CD4-positive, alpha-beta memory T cell (primary cell): ENCODE measurements at regions not wholly inside any gene's neighbourhood (a gene's known extent, or its start where the extent isn't known, plus 50 kb on each side); places are given as distances from the start of the nearest gene placed in this dataset.
A peak's percentile ranks its signal among the peaks of the same experiment; 100 is the strongest.

Source experiments
- CTCF ChIA-PET: fragments of 350-600 bp; sonication (Branson Sonifier 250); formaldehyde crosslinking; loops from one replicate; lab custom pipeline; 2021; ENCODE audit warnings: inconsistent platforms; ENCODE audit not compliant: partially characterized antibody; lab: Charles Lee
- POLR2A ChIA-PET: fragments of 350-600 bp; sonication (Branson Sonifier 250); formaldehyde crosslinking; loops from one replicate; lab custom pipeline; 2021; ENCODE audit not compliant: partially characterized antibody; lab: Charles Lee
- DNase-seq, 5 donors: peaks; one replicate each; pipeline versions ENCODE4 v3.0.0 to v3.0.0-alpha.2; 2020 to 2022; ENCODE audit warnings: mixed read lengths in 1 of 5
- H3K27ac ChIP-seq: one replicate; pipeline ENCODE4 v1.7.0; 2013; ENCODE audit warnings: low read depth, low read length
- H3K27me3 ChIP-seq: 2 replicates; pipeline ENCODE4 v1.7.0; 2013; ENCODE audit warnings: mild to moderate bottlenecking, low read length, moderate library complexity; ENCODE audit not compliant: insufficient read depth
- H3K36me3 ChIP-seq: 2 replicates; pipeline ENCODE4 v1.7.0; 2013; ENCODE audit warnings: mild to moderate bottlenecking, low read length, moderate library complexity; ENCODE audit not compliant: insufficient read depth
- H3K4me1 ChIP-seq: 2 replicates; pipeline ENCODE4 v1.7.0; 2013; ENCODE audit warnings: mild to moderate bottlenecking, low read length, moderate library complexity; ENCODE audit not compliant: insufficient read depth
- H3K4me3 ChIP-seq, 2 donors: one replicate each; pipeline ENCODE4 v1.7.0; 2013; ENCODE audit warnings: low read length in 2 of 2, mild to moderate bottlenecking in 1 of 2
- H3K9me3 ChIP-seq, 2 donors: one replicate each; pipeline ENCODE4 v1.7.0; 2013; ENCODE audit warnings: low read length in 2 of 2, control low read depth in 1 of 2; ENCODE audit not compliant: control insufficient read depth in 1 of 2
- H3K27ac Mint-ChIP-seq, 7 donors: one replicate each; pipeline ENCODE4 v1.8.0; 2020 to 2021; ENCODE audit warnings: mixed read lengths in 7 of 7, mild to moderate bottlenecking in 6 of 7, inconsistent platforms in 3 of 7, moderate library complexity in 3 of 7
- H3K27me3 Mint-ChIP-seq, 2 donors: one replicate each; pipeline ENCODE4 v1.8.0; 2020 to 2021; ENCODE audit warnings: mixed read lengths in 2 of 2
- H3K36me3 Mint-ChIP-seq, 2 donors: one replicate each; pipeline ENCODE4 v1.8.0; 2020 to 2021; ENCODE audit warnings: mixed read lengths in 2 of 2, inconsistent platforms in 1 of 2, mild to moderate bottlenecking in 1 of 2
- H3K4me1 Mint-ChIP-seq, 4 donors: one replicate each; pipeline ENCODE4 v1.8.0; 2020 to 2021; ENCODE audit warnings: mixed read lengths in 4 of 4, mild to moderate bottlenecking in 1 of 4
- H3K4me3 Mint-ChIP-seq, 8 donors: one replicate each; pipeline ENCODE4 v1.8.0; 2020 to 2021; ENCODE audit warnings: mixed read lengths in 8 of 8, mild to moderate bottlenecking in 7 of 8, moderate library complexity in 6 of 8, inconsistent platforms in 3 of 8
- H3K9me3 Mint-ChIP-seq, 8 donors: one replicate each; pipeline ENCODE4 v1.8.0; 2020 to 2021; ENCODE audit warnings: mixed read lengths in 8 of 8, mild to moderate bottlenecking in 5 of 8, inconsistent platforms in 3 of 8, moderate library complexity in 1 of 8
- intact Hi-C: fragments of 100-400 bp; cut with micrococcal nuclease; formaldehyde crosslinking; loops from one replicate; pipeline ENCODE4 v1.15.1; 2023

DNA sequence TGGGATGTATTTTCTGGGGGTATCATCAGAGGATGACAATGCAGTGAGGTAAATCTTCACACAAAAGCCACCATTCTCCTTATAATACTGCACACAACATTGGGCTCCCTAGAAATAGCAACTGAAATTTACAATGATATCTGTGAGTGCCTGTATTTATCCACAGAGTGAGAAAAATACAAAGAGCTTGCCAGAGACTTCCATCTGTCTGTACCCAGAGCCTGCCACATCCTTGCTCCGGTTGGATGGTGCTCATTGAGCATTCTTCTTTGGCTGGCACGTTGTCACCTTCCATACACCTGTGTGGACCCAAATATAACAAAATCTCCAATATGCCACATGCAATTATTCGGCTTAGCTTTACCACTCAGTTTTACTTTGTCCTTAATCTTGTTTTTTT, 189.5 kb upstream of the UFM1 start:
- Mint-ChIP-seq H3K27me3 (no peaks in the 10 kb centered on the region), H3K4me1 (no peaks in the 10 kb centered on the region), H3K27ac (no peak overlapping the region), H3K4me3 (peak overlapping the region in 1 of 8 donors; percentile 13), H3K9me3 (peaks cover 0 to 20% (median 1%) of the 10 kb centered on the region in 8 donors), H3K36me3 (no peaks in the 10 kb centered on the region)
- no peak for DNase-seq
- Histone ChIP-seq H3K27me3 (no peaks in the 10 kb centered on the region), H3K4me1 (no peaks in the 10 kb centered on the region), H3K9me3 (no peaks in the 10 kb centered on the region), H3K4me3 (no peak overlapping the region), H3K36me3 (no peaks in the 10 kb centered on the region), H3K27ac (no peak overlapping the region)
- ChIA-PET POLR2A (no interaction called here), CTCF (no interaction called here)
- intact Hi-C loops: no loop called here

GRCh38 chr13:38159710-38160109, 189.9 kb upstream of the UFM1 start:
- H3K27me3 Mint-ChIP-seq: no peaks in the 10 kb centered on the region
- Histone ChIP-seq H3K9me3 (no peaks in the 10 kb centered on the region), H3K27me3 (no peaks in the 10 kb centered on the region), H3K27ac (no peak overlapping the region), H3K4me1 (no peaks in the 10 kb centered on the region), H3K4me3 (no peak overlapping the region), H3K36me3 (no peaks in the 10 kb centered on the region)
- H3K4me3 Mint-ChIP-seq: peak overlapping the region in 1 of 8 donors; percentile 13
- no peaks in the 10 kb centered on the region for H3K36me3 Mint-ChIP-seq
- CTCF ChIA-PET: no interaction called here
- H3K27ac Mint-ChIP-seq: no peak overlapping the region
- H3K9me3 Mint-ChIP-seq: peaks cover 0 to 20% (median 1%) of the 10 kb centered on the region in 8 donors
- intact Hi-C loops: no loop called here
- H3K4me1 Mint-ChIP-seq: no peaks in the 10 kb centered on the region
- POLR2A ChIA-PET: no interaction called here
- no peak for DNase-seq

GRCh38 chr13:38147050-38147449, 202.6 kb upstream of the UFM1 start:
- H3K9me3 Mint-ChIP-seq: peaks cover 2 to 38% (median 15%) of the 10 kb centered on the region in 8 donors
- POLR2A ChIA-PET: no interaction called here
- H3K4me1 Mint-ChIP-seq: no peaks in the 10 kb centered on the region
- H3K27ac ChIP-seq: no peak overlapping the region
- no peak overlapping the region for H3K27ac Mint-ChIP-seq
- intact Hi-C loops: no loop called here
- no peaks in the 10 kb centered on the region for H3K27me3 ChIP-seq
- H3K9me3 ChIP-seq: no peaks in the 10 kb centered on the region
- no peak overlapping the region for H3K4me3 Mint-ChIP-seq
- no peak for DNase-seq
- no peaks in the 10 kb centered on the region for H3K36me3 Mint-ChIP-seq
- H3K27me3 Mint-ChIP-seq: no peaks in the 10 kb centered on the region
- H3K4me1 ChIP-seq: no peaks in the 10 kb centered on the region
- H3K4me3 ChIP-seq: no peak overlapping the region
- CTCF ChIA-PET: no interaction called here
- no peaks in the 10 kb centered on the region for H3K36me3 ChIP-seq

- H3K27ac Mint-ChIP-seq: no peak overlapping the region
- Histone ChIP-seq H3K27me3 (no peaks in the 10 kb centered on the region), H3K4me3 (no peak overlapping the region), H3K36me3 (no peaks in the 10 kb centered on the region), H3K27ac (no peak overlapping the region), H3K4me1 (no peaks in the 10 kb centered on the region), H3K9me3 (no peaks in the 10 kb centered on the region)
- H3K36me3 Mint-ChIP-seq: no peaks in the 10 kb centered on the region
- DNase-seq: no peak
- peaks cover 1 to 26% (median 10%) of the 10 kb centered on the region in 8 donors for H3K9me3 Mint-ChIP-seq
- H3K4me1 Mint-ChIP-seq: no peaks in the 10 kb centered on the region
- POLR2A ChIA-PET: no interaction called here
- CTCF ChIA-PET: no interaction called here
- no peak overlapping the region for H3K4me3 Mint-ChIP-seq
- no peaks in the 10 kb centered on the region for H3K27me3 Mint-ChIP-seq
- intact Hi-C loops: no loop called here
Observed at GRCh38 chr13:38141792-38142191, 207.9 kb upstream of the UFM1 start.

DNA sequence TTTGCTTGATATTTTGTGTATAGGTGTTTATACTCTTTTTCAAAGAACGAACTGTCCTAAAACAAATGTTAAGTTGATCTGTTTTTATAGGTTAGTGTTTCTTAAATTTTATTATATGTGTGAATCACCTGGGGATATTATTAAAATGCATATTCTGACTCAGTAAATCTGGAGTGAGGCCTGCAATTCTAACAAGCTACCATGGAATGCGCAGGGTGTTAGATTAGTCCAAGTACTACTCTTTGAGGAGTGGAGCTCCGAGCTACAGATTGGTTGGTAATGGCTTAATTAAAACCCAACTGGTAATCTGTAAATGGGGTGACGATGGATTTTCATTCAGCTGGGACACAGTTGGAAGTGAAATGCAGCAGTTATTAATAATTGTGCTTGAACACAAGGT, 214.1 kb upstream of the UFM1 start:
- Mint-ChIP-seq H3K27ac (no peak overlapping the region), H3K27me3 (no peaks in the 10 kb centered on the region), H3K9me3 (peaks cover 1 to 38% (median 12%) of the 10 kb centered on the region in 8 donors), H3K36me3 (no peaks in the 10 kb centered on the region), H3K4me1 (no peaks in the 10 kb centered on the region), H3K4me3 (peak overlapping the region in 1 of 8 donors; percentile 15)
- no peak for DNase-seq
- POLR2A ChIA-PET: no interaction called here
- intact Hi-C loops: no loop called here
- Histone ChIP-seq H3K27ac (no peak overlapping the region), H3K4me1 (no peaks in the 10 kb centered on the region), H3K4me3 (no peak overlapping the region), H3K36me3 (no peaks in the 10 kb centered on the region), H3K9me3 (no peaks in the 10 kb centered on the region), H3K27me3 (no peaks in the 10 kb centered on the region)
- CTCF ChIA-PET: no interaction called here

DNA sequence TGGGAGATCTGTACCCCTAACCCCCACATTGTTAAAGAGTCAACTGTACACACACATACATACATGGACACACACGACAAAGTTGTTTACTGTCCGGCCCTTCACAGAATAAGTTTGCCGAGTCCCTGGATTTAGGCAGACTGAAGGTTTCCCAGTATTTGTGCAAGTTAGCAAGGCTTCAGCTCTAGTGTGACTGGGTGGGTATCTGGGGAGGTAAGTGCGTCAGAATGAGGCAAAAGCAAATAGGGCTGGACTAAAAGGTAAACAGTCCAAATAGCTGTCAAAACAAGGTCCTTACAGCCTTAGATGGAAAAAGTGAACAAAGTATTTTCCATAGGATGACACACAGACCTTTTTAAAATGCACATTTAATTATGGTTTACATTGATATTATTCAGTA, 228.4 kb upstream of the UFM1 start:
- POLR2A ChIA-PET: no interaction called here
- no peak overlapping the region for H3K4me3 ChIP-seq
- DNase-seq: no peak
- no peaks in the 10 kb centered on the region for H3K9me3 ChIP-seq
- Mint-ChIP-seq H3K4me3 (no peak overlapping the region), H3K4me1 (no peaks in the 10 kb centered on the region), H3K27ac (no peak overlapping the region), H3K27me3 (no peaks in the 10 kb centered on the region), H3K36me3 (no peaks in the 10 kb centered on the region), H3K9me3 (peaks cover 0 to 15% (median 5%) of the 10 kb centered on the region in 8 donors)
- intact Hi-C loops: no loop called here
- no peaks in the 10 kb centered on the region for H3K4me1 ChIP-seq
- CTCF ChIA-PET: no interaction called here
- no peak overlapping the region for H3K27ac ChIP-seq
- no peaks in the 10 kb centered on the region for H3K27me3 ChIP-seq
- no peaks in the 10 kb centered on the region for H3K36me3 ChIP-seq

DNA sequence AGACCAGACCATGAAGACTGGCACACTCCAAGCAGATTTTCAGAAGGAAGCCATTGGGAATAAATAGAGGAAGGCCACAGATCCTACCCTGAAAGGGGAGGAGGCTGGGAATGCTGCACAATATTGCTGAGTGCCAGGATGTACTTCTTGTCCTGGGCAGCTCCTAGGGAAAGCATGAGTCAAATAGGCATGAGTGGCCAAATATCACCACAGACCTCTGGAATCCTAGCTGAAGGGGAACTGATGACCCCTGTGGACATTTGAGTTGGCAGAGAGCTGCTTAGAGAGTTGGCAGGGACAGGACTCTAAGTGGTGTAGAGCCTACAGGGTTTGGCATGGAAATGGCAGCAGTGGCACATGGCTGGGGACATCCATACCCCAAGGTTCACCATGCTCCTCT, 234.3 kb upstream of the TRPC4 start:
- Mint-ChIP-seq H3K4me1 (no peaks in the 10 kb centered on the region), H3K27ac (no peak overlapping the region), H3K36me3 (no peaks in the 10 kb centered on the region), H3K27me3 (no peaks in the 10 kb centered on the region), H3K9me3 (peaks cover 1 to 34% (median 8%) of the 10 kb centered on the region in 8 donors), H3K4me3 (no peak overlapping the region)
- intact Hi-C loops: no loop called here
- Histone ChIP-seq H3K27me3 (no peaks in the 10 kb centered on the region), H3K9me3 (no peaks in the 10 kb centered on the region), H3K36me3 (no peaks in the 10 kb centered on the region), H3K4me3 (no peak overlapping the region), H3K27ac (no peak overlapping the region), H3K4me1 (no peaks in the 10 kb centered on the region)
- DNase-seq: no peak
- POLR2A ChIA-PET: no interaction called here
- CTCF ChIA-PET: no interaction called here

- POLR2A ChIA-PET: no interaction called here
- no peaks in the 10 kb centered on the region for H3K27me3 Mint-ChIP-seq
- CTCF ChIA-PET: no interaction called here
Observed at GRCh38 chr13:38099751-38100150, 230.2 kb upstream of the TRPC4 start.

More at GRCh38 chr13:38099751-38100150, 230.2 kb upstream of the TRPC4 start:
- H3K27ac Mint-ChIP-seq: no peak overlapping the region
- Histone ChIP-seq H3K4me1 (no peaks in the 10 kb centered on the region), H3K27me3 (no peaks in the 10 kb centered on the region), H3K36me3 (no peaks in the 10 kb centered on the region), H3K9me3 (no peaks in the 10 kb centered on the region), H3K4me3 (no peak overlapping the region), H3K27ac (no peak overlapping the region)
- no peaks in the 10 kb centered on the region for H3K36me3 Mint-ChIP-seq
- intact Hi-C loops: no loop called here
- DNase-seq: no peak
- peaks cover 0 to 13% (median 3%) of the 10 kb centered on the region in 8 donors for H3K9me3 Mint-ChIP-seq
- no peaks in the 10 kb centered on the region for H3K4me1 Mint-ChIP-seq
- no peak overlapping the region for H3K4me3 Mint-ChIP-seq
